RWPE2 (cell line): ENCODE measurements at regions not wholly inside any gene's neighbourhood (a gene's known extent, or its start where the extent isn't known, plus 50 kb on each side); places are given as distances from the start of the nearest gene placed in this dataset.
"Not testable (repeated sequence)": the region's sequence is repeated elsewhere in the genome, so short reads cannot be mapped to it uniquely, and the experiment has no call there.

Experiments used
- ATAC-seq: fragments of 200-7000 bp; cut with Tn5 transposase; 3 replicates; pipeline ENCODE4 v1.9.1; 2021; ENCODE audit warnings: low read depth
- DNase-seq: peaks from one replicate; pipeline ENCODE4 v3.0.0-alpha.2; 2020; ENCODE audit warnings: low spot score
- H3K27ac ChIP-seq: fragments of 450-650 bp; 2 replicates; pipeline ENCODE4 v1.5.1; 2017; ENCODE audit warnings: mild to moderate bottlenecking; ENCODE audit not compliant: poor library complexity, severe bottlenecking
- H3K27me3 ChIP-seq: fragments of 250-450 bp; sonication (Bioruptor Pico); 2 replicates; pipeline ENCODE4 v1.5.1; 2021; ENCODE audit warnings: mild to moderate bottlenecking, moderate library complexity; ENCODE audit not compliant: insufficient read depth, poor library complexity, severe bottlenecking
- H3K36me3 ChIP-seq: fragments of 250-450 bp; sonication (Bioruptor Pico); 2 replicates; pipeline ENCODE4 v1.5.1; 2020; ENCODE audit warnings: low read depth, mild to moderate bottlenecking, moderate library complexity
- H3K4me1 ChIP-seq: fragments of 250-450 bp; sonication (Bioruptor Pico); 2 replicates; pipeline ENCODE4 v1.5.1; 2021; ENCODE audit warnings: mild to moderate bottlenecking, moderate library complexity; ENCODE audit not compliant: insufficient read depth, poor library complexity, severe bottlenecking
- H3K4me3 ChIP-seq: fragments of 250-450 bp; sonication (Bioruptor Pico); 2 replicates; pipeline ENCODE4 v1.5.1; 2021; ENCODE audit warnings: mild to moderate bottlenecking, moderate library complexity; ENCODE audit not compliant: severe bottlenecking
- H3K9me3 ChIP-seq: fragments of 250-450 bp; sonication (Bioruptor Pico); 2 replicates; pipeline ENCODE4 v1.5.1; 2021; ENCODE audit warnings: mild to moderate bottlenecking, moderate library complexity; ENCODE audit not compliant: severe bottlenecking
- CTCF ChIP-seq: fragments of 450-650 bp; IDR thresholded peaks from one replicate; pipeline ENCODE4 v1.5.1; 2017; ENCODE audit warnings: mild to moderate bottlenecking, moderate library complexity; ENCODE audit not compliant: poor library complexity, severe bottlenecking

- H3K4me1 ChIP-seq: no peaks in the 10 kb centered on the region
- H3K27me3 ChIP-seq: no peaks in the 10 kb centered on the region
- ATAC-seq: no peak
- DNase-seq: no peak
- no peaks in the 10 kb centered on the region for H3K36me3 ChIP-seq
- TF ChIP-seq CTCF: no peak
- H3K27ac ChIP-seq: no peak overlapping the region
- no peak overlapping the region for H3K4me3 ChIP-seq
- H3K9me3 ChIP-seq: peaks cover 4% of the 10 kb centered on the region
Measured at GRCh38 chr7:69208848-69209247, 389.4 kb upstream of the AUTS2 start.

DNA sequence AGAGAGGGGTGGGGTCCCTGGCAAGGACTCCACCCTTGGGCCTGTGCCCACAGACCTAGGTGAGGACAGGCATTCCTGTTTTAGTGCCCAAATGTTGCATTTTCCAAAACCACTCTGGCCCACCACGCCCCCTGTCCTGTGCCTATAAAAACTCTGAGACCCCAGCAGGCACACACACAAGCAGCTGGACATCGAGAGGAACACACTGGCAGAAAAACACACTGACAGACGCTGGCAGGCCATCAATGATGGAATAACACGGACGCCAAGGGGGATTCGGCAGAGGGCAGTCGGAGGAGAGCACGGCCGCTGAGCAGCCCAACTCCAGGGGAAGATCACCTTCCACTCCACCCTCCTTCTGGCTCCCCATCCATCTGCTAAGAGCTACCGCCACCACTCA, 386.9 kb upstream of the AUTS2 start:
- no peak for TF ChIP-seq CTCF
- ATAC-seq (no peak), DNase-seq (no peak)
- no peak overlapping the region for H3K27ac ChIP-seq
- H3K36me3 ChIP-seq: no peaks in the 10 kb centered on the region
- no peak overlapping the region for H3K4me3 ChIP-seq
- no peaks in the 10 kb centered on the region for H3K4me1 ChIP-seq
- peaks cover 4% of the 10 kb centered on the region for H3K9me3 ChIP-seq
- H3K27me3 ChIP-seq: no peaks in the 10 kb centered on the region

DNA sequence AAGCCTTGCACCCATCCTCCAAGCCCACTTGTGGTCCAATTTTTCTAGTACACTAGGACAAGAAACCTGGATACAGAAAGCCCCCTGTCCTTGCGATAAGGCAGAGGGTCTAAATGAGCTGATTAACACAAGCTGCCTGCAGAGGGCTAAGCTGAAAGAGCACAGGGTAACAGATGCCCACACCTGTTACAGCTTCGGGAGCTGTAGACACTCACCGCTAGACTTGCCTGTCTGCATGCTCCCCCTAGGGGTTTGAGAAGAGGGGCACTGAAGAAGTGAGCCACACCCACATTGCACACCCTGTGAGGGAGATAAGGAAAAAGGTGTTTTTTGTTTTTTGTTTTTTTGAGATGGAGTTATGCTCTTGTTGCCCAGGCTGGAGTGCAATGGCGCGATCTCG, 386.5 kb upstream of the AUTS2 start:
- DNase-seq (no peak), ATAC-seq (no peak)
- no peaks in the 10 kb centered on the region for H3K36me3 ChIP-seq
- H3K4me3 ChIP-seq: no peak overlapping the region
- no peak for TF ChIP-seq CTCF
- H3K4me1 ChIP-seq: no peaks in the 10 kb centered on the region
- no peak overlapping the region for H3K27ac ChIP-seq
- no peaks in the 10 kb centered on the region for H3K27me3 ChIP-seq
- peaks cover 2% of the 10 kb centered on the region for H3K9me3 ChIP-seq

GRCh38 chr7:69213878-69214277, 384.4 kb upstream of the AUTS2 start:
- Histone ChIP-seq H3K4me1 (no peaks in the 10 kb centered on the region), H3K4me3 (no peak overlapping the region), H3K27ac (no peak overlapping the region), H3K27me3 (no peaks in the 10 kb centered on the region), H3K36me3 (no peaks in the 10 kb centered on the region), H3K9me3 (peaks cover 2% of the 10 kb centered on the region)
- ATAC-seq: no peak
- DNase-seq: no peak
- TF ChIP-seq CTCF: no peak

GRCh38 chr7:69215516-69215915, 382.8 kb upstream of the AUTS2 start:
- not testable (repeated sequence) for H3K27me3 ChIP-seq, H3K4me3 ChIP-seq, H3K9me3 ChIP-seq, H3K36me3 ChIP-seq, ATAC-seq, DNase-seq, H3K27ac ChIP-seq, H3K4me1 ChIP-seq
